Neural progenitor cell (in vitro differentiated cells): ENCODE measurements at regions not wholly inside any gene's neighbourhood (a gene's known extent, or its start where the extent isn't known, plus 50 kb on each side); places are given as distances from the start of the nearest gene placed in this dataset.

Experiments used
- DNase-seq: peaks from one replicate; pipeline ENCODE4 v3.0.0-alpha.2; 2016; ENCODE audit warnings: low spot score
- H2AFZ ChIP-seq: fragments of 200-600 bp; sonication (generic); replicated peaks from 2 replicates; pipeline ENCODE4 v1.6.1; 2016; ENCODE audit warnings: antibody characterized with exemption
- H3F3A ChIP-seq: fragments of 200-600 bp; sonication (generic); 2 replicates; pipeline ENCODE4 v1.6.1; 2016; ENCODE audit warnings: antibody characterized with exemption, low read depth
- H3K27ac ChIP-seq: fragments of 200-600 bp; sonication (generic); 2 replicates; pipeline ENCODE4 v1.5.1; 2016; ENCODE audit warnings: mild to moderate bottlenecking
- H3K27me3 ChIP-seq: fragments of 200-600 bp; sonication (generic); 2 replicates; pipeline ENCODE4 v1.6.1; 2016; ENCODE audit warnings: mild to moderate bottlenecking, moderate library complexity
- H3K36me3 ChIP-seq: fragments of 200-600 bp; sonication (generic); 2 replicates; pipeline ENCODE4 v1.5.1; 2016
- H3K4me1 ChIP-seq: fragments of 200-600 bp; sonication (generic); 2 replicates; pipeline ENCODE4 v1.6.1; 2016; ENCODE audit warnings: mixed run types
- H3K4me2 ChIP-seq: fragments of 200-600 bp; sonication (generic); 2 replicates; pipeline ENCODE4 v1.6.1; 2016
- H3K4me3 ChIP-seq: fragments of 200-600 bp; sonication (generic); 2 replicates; pipeline ENCODE4 v1.5.1; 2016
- H3K79me2 ChIP-seq: fragments of 200-600 bp; sonication (generic); 2 replicates; pipeline ENCODE4 v1.6.1; 2016; ENCODE audit warnings: low read depth
- H3K9ac ChIP-seq: fragments of 200-600 bp; sonication (generic); 2 replicates; pipeline ENCODE4 v1.6.1; 2016
- H3K9me3 ChIP-seq: fragments of 200-600 bp; sonication (generic); 2 replicates; pipeline ENCODE4 v1.5.1; 2016; ENCODE audit warnings: low read depth
- H4K20me1 ChIP-seq: fragments of 200-600 bp; sonication (generic); 2 replicates; pipeline ENCODE4 v1.6.1; 2016; ENCODE audit warnings: low read depth
- H3K27ac Mint-ChIP-seq: 3 replicates; pipeline ENCODE4 v1.8.0; 2021; ENCODE audit warnings: mixed read lengths
- H3K27me3 Mint-ChIP-seq: 2 replicates; pipeline ENCODE4 v1.8.0; 2022; ENCODE audit warnings: low read depth, mild to moderate bottlenecking, inconsistent platforms, moderate library complexity, mixed read lengths; ENCODE audit not compliant: insufficient read depth
- H3K36me3 Mint-ChIP-seq: 3 replicates; pipeline ENCODE4 v1.8.0; 2021; ENCODE audit warnings: mixed read lengths
- H3K4me1 Mint-ChIP-seq: 3 replicates; pipeline ENCODE4 v1.8.0; 2021; ENCODE audit warnings: mixed read lengths
- H3K4me3 Mint-ChIP-seq: 3 replicates; pipeline ENCODE4 v1.8.0; 2021; ENCODE audit warnings: mild to moderate bottlenecking, moderate library complexity, mixed read lengths
- H3K9me3 Mint-ChIP-seq: 3 replicates; pipeline ENCODE4 v1.8.0; 2020; ENCODE audit warnings: mixed read lengths
- CTCF ChIP-seq: fragments of 200-600 bp; sonication (generic); IDR thresholded peaks from 2 replicates; pipeline ENCODE4 v1.5.1; 2017; ENCODE audit warnings: antibody characterized with exemption, mild to moderate bottlenecking
- EZH2 ChIP-seq: fragments of 200-600 bp; sonication (generic); IDR thresholded peaks from 2 replicates; pipeline ENCODE4 v1.6.1; 2017; ENCODE audit warnings: antibody characterized with exemption, mild to moderate bottlenecking, moderate library complexity
- EZH2phosphoT487 ChIP-seq: fragments of 200-600 bp; sonication (generic); IDR thresholded peaks from 2 replicates; pipeline ENCODE4 v1.6.1; 2017; ENCODE audit warnings: antibody characterized with exemption

- H3K4me1 Mint-ChIP-seq, result no peaks in the 10 kb centered on the region
- no peaks in the 10 kb centered on the region for H3K27me3 ChIP-seq
- TF ChIP-seq EZH2, result no peak
- TF ChIP-seq CTCF, result no peak
- TF ChIP-seq EZH2phosphoT487, result no peak
- H3K9ac ChIP-seq, result no peak overlapping the region
- no peaks in the 10 kb centered on the region for H3K9me3 ChIP-seq
- no peak overlapping the region for H3K4me3 ChIP-seq
- no peaks in the 10 kb centered on the region for H3K36me3 ChIP-seq
- H4K20me1 ChIP-seq, result no peaks in the 10 kb centered on the region
- no peaks in the 10 kb centered on the region for H3K79me2 ChIP-seq
- H3K9me3 Mint-ChIP-seq, result peaks cover 2% of the 10 kb centered on the region
- no peak overlapping the region for H3K4me3 Mint-ChIP-seq
- no peak overlapping the region for H3K4me2 ChIP-seq
- H3F3A ChIP-seq, result no peaks in the 10 kb centered on the region
- no peak for DNase-seq
- H3K4me1 ChIP-seq, result no peaks in the 10 kb centered on the region
- no peaks in the 10 kb centered on the region for H3K27me3 Mint-ChIP-seq
- H3K27ac ChIP-seq, result no peak overlapping the region
- no peaks in the 10 kb centered on the region for H3K36me3 Mint-ChIP-seq
- no peak overlapping the region for H2AFZ ChIP-seq
- no peak overlapping the region for H3K27ac Mint-ChIP-seq
These were observed 274.6 kb upstream of the KLF6 start for GRCh38 chr10:4059471-4060138.

GRCh38 chr10:4058514-4059029, 273.6 kb upstream of the KLF6 start:
- H3K9me3 Mint-ChIP-seq, result peaks cover 2% of the 10 kb centered on the region
- no peaks in the 10 kb centered on the region for H3K27me3 Mint-ChIP-seq
- Histone ChIP-seq H3K4me1 (no peaks in the 10 kb centered on the region), H3K79me2 (no peaks in the 10 kb centered on the region), H3K27ac (no peak overlapping the region), H3K27me3 (no peaks in the 10 kb centered on the region), H2AFZ (no peak overlapping the region), H3F3A (no peaks in the 10 kb centered on the region), H4K20me1 (no peaks in the 10 kb centered on the region), H3K9me3 (no peaks in the 10 kb centered on the region), H3K4me2 (no peak overlapping the region), H3K9ac (no peak overlapping the region), H3K36me3 (no peaks in the 10 kb centered on the region), H3K4me3 (no peak overlapping the region)
- no peaks in the 10 kb centered on the region for H3K4me1 Mint-ChIP-seq
- no peaks in the 10 kb centered on the region for H3K36me3 Mint-ChIP-seq
- no peak overlapping the region for H3K4me3 Mint-ChIP-seq
- no peak overlapping the region for H3K27ac Mint-ChIP-seq
- no peak for DNase-seq
- TF ChIP-seq EZH2phosphoT487 (no peak), EZH2 (no peak), CTCF (no peak)

- DNase-seq, result no peak
- Mint-ChIP-seq H3K27ac (no peak overlapping the region), H3K4me3 (no peak overlapping the region)
These were observed 272.9 kb upstream of the KLF6 start for GRCh38 chr10:4057725-4058513.

More at GRCh38 chr10:4057725-4058513, 272.9 kb upstream of the KLF6 start:
- TF ChIP-seq EZH2, result no peak
- TF ChIP-seq CTCF, result no peak
- no peak for TF ChIP-seq EZH2phosphoT487
- Histone ChIP-seq H3K36me3 (no peaks in the 10 kb centered on the region), H3K4me3 (no peak overlapping the region), H3K27ac (no peak overlapping the region), H2AFZ (no peak overlapping the region), H3K9ac (no peak overlapping the region), H4K20me1 (no peaks in the 10 kb centered on the region), H3K4me1 (no peaks in the 10 kb centered on the region), H3K9me3 (no peaks in the 10 kb centered on the region), H3F3A (no peaks in the 10 kb centered on the region), H3K4me2 (no peak overlapping the region), H3K79me2 (no peaks in the 10 kb centered on the region), H3K27me3 (no peaks in the 10 kb centered on the region)
- no peaks in the 10 kb centered on the region for H3K4me1 Mint-ChIP-seq
- H3K9me3 Mint-ChIP-seq, result peaks cover 2% of the 10 kb centered on the region
- H3K36me3 Mint-ChIP-seq, result no peaks in the 10 kb centered on the region
- no peaks in the 10 kb centered on the region for H3K27me3 Mint-ChIP-seq
